ENCODE measurements at regions not wholly inside any gene's neighbourhood (a gene's known extent, or its start where the extent isn't known, plus 50 kb on each side); places are given as distances from the start of the nearest gene placed in this dataset.

GRCh38 chr15:95872366-95872771, 458.1 kb upstream of the NR2F2 start:
- 0 out of 2 replicates have a peak, but pooled peaks cover 3% of the 10 kb centered on the region for H3K9me2 ChIP-seq (ENCODE audit: insufficient read depth)
- ATAC-seq (no peak), DNase-seq (ENCODE audit: low spot score) (no peak)
- TF ChIP-seq POLR2AphosphoS5 (IDR thresholded peaks at IDR 0.05; ENCODE audit: low read depth) (no peak), CREB1 (CRISPR knock-in tag; IDR thresholded peaks at IDR 0.05; ENCODE audit: low read depth) (no peak), ZNF114 (CRISPR knock-in tag; IDR thresholded peaks at IDR 0.05) (no peak), EZH2 (IDR thresholded peaks at IDR 0.05; ENCODE audit: low read depth, unreplicated experiment) (no peak), REST (IDR thresholded peaks at IDR 0.05; ENCODE audit: unreplicated experiment) (no peak), CTCF (conservative IDR thresholded peaks at IDR 0.05; ENCODE audit: low read depth in 2 of 2) (no peak), NANOG (IDR thresholded peaks at IDR 0.05; ENCODE audit: borderline replicate concordance) (no peak), ZNF331 (CRISPR knock-in tag; IDR thresholded peaks at IDR 0.05; ENCODE audit: low read depth) (no peak), STAT1 (IDR thresholded peaks at IDR 0.05; ENCODE audit: unreplicated experiment) (no peak), JUNB (IDR thresholded peaks at IDR 0.05; ENCODE audit: unreplicated experiment) (no peak)
- TF ChIP-seq, protein P1, sequence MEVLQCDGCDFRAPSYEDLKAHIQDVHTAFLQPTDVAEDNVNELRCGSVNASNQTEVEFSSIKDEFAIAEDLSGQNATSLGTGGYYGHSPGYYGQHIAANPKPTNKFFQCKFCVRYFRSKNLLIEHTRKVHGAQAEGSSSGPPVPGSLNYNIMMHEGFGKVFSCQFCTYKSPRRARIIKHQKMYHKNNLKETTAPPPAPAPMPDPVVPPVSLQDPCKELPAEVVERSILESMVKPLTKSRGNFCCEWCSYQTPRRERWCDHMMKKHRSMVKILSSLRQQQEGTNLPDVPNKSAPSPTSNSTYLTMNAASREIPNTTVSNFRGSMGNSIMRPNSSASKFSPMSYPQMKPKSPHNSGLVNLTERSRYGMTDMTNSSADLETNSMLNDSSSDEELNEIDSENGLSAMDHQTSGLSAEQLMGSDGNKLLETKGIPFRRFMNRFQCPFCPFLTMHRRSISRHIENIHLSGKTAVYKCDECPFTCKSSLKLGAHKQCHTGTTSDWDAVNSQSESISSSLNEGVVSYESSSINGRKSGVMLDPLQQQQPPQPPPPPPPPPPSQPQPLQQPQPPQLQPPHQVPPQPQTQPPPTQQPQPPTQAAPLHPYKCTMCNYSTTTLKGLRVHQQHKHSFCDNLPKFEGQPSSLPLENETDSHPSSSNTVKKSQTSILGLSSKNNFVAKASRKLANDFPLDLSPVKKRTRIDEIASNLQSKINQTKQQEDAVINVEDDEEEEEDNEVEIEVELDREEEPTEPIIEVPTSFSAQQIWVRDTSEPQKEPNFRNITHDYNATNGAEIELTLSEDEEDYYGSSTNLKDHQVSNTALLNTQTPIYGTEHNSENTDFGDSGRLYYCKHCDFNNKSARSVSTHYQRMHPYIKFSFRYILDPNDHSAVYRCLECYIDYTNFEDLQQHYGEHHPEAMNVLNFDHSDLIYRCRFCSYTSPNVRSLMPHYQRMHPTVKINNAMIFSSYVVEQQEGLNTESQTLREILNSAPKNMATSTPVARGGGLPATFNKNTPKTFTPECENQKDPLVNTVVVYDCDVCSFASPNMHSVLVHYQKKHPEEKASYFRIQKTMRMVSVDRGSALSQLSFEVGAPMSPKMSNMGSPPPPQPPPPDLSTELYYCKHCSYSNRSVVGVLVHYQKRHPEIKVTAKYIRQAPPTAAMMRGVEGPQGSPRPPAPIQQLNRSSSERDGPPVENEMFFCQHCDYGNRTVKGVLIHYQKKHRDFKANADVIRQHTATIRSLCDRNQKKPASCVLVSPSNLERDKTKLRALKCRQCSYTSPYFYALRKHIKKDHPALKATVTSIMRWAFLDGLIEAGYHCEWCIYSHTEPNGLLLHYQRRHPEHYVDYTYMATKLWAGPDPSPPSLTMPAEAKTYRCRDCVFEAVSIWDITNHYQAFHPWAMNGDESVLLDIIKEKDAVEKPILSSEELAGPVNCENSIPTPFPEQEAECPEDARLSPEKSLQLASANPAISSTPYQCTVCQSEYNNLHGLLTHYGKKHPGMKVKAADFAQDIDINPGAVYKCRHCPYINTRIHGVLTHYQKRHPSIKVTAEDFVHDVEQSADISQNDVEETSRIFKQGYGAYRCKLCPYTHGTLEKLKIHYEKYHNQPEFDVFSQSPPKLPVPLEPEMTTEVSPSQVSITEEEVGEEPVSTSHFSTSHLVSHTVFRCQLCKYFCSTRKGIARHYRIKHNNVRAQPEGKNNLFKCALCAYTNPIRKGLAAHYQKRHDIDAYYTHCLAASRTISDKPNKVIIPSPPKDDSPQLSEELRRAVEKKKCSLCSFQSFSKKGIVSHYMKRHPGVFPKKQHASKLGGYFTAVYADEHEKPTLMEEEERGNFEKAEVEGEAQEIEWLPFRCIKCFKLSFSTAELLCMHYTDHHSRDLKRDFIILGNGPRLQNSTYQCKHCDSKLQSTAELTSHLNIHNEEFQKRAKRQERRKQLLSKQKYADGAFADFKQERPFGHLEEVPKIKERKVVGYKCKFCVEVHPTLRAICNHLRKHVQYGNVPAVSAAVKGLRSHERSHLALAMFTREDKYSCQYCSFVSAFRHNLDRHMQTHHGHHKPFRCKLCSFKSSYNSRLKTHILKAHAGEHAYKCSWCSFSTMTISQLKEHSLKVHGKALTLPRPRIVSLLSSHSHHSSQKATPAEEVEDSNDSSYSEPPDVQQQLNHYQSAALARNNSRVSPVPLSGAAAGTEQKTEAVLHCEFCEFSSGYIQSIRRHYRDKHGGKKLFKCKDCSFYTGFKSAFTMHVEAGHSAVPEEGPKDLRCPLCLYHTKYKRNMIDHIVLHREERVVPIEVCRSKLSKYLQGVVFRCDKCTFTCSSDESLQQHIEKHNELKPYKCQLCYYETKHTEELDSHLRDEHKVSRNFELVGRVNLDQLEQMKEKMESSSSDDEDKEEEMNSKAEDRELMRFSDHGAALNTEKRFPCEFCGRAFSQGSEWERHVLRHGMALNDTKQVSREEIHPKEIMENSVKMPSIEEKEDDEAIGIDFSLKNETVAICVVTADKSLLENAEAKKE (CRISPR knock-in tag; IDR thresholded peaks at IDR 0.05) = no peak
- no peaks in the 10 kb centered on the region for H3K36me3 ChIP-seq (ENCODE audit: insufficient read depth)
- no peaks in the 10 kb centered on the region for H3K27me3 ChIP-seq (ENCODE audit: insufficient read depth)
- Mint-ChIP-seq H3K4me3 (no peak overlapping the region), H3K27me3 (ENCODE audit: insufficient read depth, low read depth, poor library complexity) (peaks cover 4% of the 10 kb centered on the region), H3K36me3 (ENCODE audit: low read depth) (no peaks in the 10 kb centered on the region), H3K9me3 (no peaks in the 10 kb centered on the region), H3K4me1 (peaks cover 16% of the 10 kb centered on the region), H3K27ac (no peak overlapping the region)
- H2AFZ ChIP-seq = no peak overlapping the region
- no peak overlapping the region for H3K4me3 ChIP-seq
- peaks cover 18% of the 10 kb centered on the region for H3K4me1 ChIP-seq (ENCODE audit: insufficient read depth)
- no peaks in the 10 kb centered on the region for H3K79me2 ChIP-seq (replicated peaks; ENCODE audit: insufficient read depth)
- H3K4me2 ChIP-seq = no peak overlapping the region
- no peak overlapping the region for H3K27ac ChIP-seq (ENCODE audit: low read depth)
- no peaks in the 10 kb centered on the region for H3F3A ChIP-seq (replicated peaks; ENCODE audit: low read depth)
- no peaks in the 10 kb centered on the region for H4K20me1 ChIP-seq (replicated peaks; ENCODE audit: insufficient read depth)
